ENCODE measurements at regions not wholly inside any gene's neighbourhood (a gene's known extent, or its start where the extent isn't known, plus 50 kb on each side); places are given as distances from the start of the nearest gene placed in this dataset.

GRCh38 chr7:10040674-10041073, 933.0 kb upstream of the PHF14 start:
- DNase-seq: no peak
- TF ChIP-seq POLR2A (IDR thresholded peaks at IDR 0.05) (no peak), POLR2AphosphoS5 (IDR thresholded peaks at IDR 0.05) (no peak), EP300 (IDR thresholded peaks at IDR 0.05) (no peak)
- TF ChIP-seq, protein P1, sequence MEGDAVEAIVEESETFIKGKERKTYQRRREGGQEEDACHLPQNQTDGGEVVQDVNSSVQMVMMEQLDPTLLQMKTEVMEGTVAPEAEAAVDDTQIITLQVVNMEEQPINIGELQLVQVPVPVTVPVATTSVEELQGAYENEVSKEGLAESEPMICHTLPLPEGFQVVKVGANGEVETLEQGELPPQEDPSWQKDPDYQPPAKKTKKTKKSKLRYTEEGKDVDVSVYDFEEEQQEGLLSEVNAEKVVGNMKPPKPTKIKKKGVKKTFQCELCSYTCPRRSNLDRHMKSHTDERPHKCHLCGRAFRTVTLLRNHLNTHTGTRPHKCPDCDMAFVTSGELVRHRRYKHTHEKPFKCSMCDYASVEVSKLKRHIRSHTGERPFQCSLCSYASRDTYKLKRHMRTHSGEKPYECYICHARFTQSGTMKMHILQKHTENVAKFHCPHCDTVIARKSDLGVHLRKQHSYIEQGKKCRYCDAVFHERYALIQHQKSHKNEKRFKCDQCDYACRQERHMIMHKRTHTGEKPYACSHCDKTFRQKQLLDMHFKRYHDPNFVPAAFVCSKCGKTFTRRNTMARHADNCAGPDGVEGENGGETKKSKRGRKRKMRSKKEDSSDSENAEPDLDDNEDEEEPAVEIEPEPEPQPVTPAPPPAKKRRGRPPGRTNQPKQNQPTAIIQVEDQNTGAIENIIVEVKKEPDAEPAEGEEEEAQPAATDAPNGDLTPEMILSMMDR (IDR thresholded peaks at IDR 0.05): no peak
- Histone ChIP-seq H3K9me3 (no peaks in the 10 kb centered on the region), H3K27me3 (no peaks in the 10 kb centered on the region), H3K4me3 (no peak overlapping the region), H3K4me1 (no peaks in the 10 kb centered on the region), H3K27ac (no peak overlapping the region), H3K36me3 (no peaks in the 10 kb centered on the region)
- intact Hi-C loops (cut with DNase I): no loop called here
- 75 to 88% methylated on average over 3 of the region's 3 CpGs for WGBS, 2 donors

DNA sequence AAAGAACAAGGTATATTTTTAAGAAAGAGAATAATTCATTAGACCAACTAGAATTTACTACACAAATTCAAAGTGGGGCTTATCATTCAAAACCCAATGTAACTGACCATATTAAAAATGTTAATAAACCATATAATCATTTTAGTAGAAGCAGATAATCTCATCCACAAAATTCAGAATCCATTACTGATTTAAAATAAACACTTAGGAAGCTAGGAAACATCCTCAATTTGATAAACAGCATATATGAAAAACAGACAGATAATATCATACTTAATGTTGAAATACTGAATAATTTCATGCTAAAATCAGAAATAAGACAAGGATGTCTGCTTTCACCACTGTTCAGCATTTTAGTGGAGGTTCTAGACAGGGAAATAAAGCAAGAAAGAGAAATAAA, 902.8 kb upstream of the PHF14 start:
- H3K4me1 ChIP-seq: no peaks in the 10 kb centered on the region
- no peak overlapping the region for H3K27ac ChIP-seq
- no peak overlapping the region for H3K4me3 ChIP-seq
- TF ChIP-seq, protein P1 (IDR thresholded peaks at IDR 0.05): no peak
- TF ChIP-seq POLR2A (IDR thresholded peaks at IDR 0.05): no peak
- no peak for TF ChIP-seq EP300 (IDR thresholded peaks at IDR 0.05)
- no peak for TF ChIP-seq POLR2AphosphoS5 (IDR thresholded peaks at IDR 0.05)
- no peaks in the 10 kb centered on the region for H3K9me3 ChIP-seq
- intact Hi-C loops (cut with DNase I): no loop called here
- H3K36me3 ChIP-seq: no peaks in the 10 kb centered on the region
- no peaks in the 10 kb centered on the region for H3K27me3 ChIP-seq
- DNase-seq: no peak

GRCh38 chr7:10075866-10076265, 897.8 kb upstream of the PHF14 start:
- 82 to 91% methylated on average over 3 of the region's 3 CpGs for WGBS, 2 donors
- intact Hi-C loops (cut with DNase I): no loop called here
- TF ChIP-seq POLR2AphosphoS5 (IDR thresholded peaks at IDR 0.05) (no peak), POLR2A (IDR thresholded peaks at IDR 0.05) (no peak), EP300 (IDR thresholded peaks at IDR 0.05) (no peak)
- TF ChIP-seq, protein P1 (IDR thresholded peaks at IDR 0.05): no peak
- Histone ChIP-seq H3K4me1 (no peaks in the 10 kb centered on the region), H3K27ac (no peak overlapping the region), H3K36me3 (no peaks in the 10 kb centered on the region), H3K27me3 (no peaks in the 10 kb centered on the region), H3K4me3 (no peak overlapping the region), H3K9me3 (no peaks in the 10 kb centered on the region)
- no peak for DNase-seq

- Histone ChIP-seq H3K4me3 (no peak overlapping the region), H3K4me1 (no peaks in the 10 kb centered on the region), H3K9me3 (no peaks in the 10 kb centered on the region), H3K27me3 (no peaks in the 10 kb centered on the region), H3K36me3 (no peaks in the 10 kb centered on the region), H3K27ac (no peak overlapping the region)
- no peak for TF ChIP-seq EP300 (IDR thresholded peaks at IDR 0.05)
- no peak for TF ChIP-seq POLR2A (IDR thresholded peaks at IDR 0.05)
- no peak for TF ChIP-seq POLR2AphosphoS5 (IDR thresholded peaks at IDR 0.05)
- TF ChIP-seq, protein P1 (IDR thresholded peaks at IDR 0.05): no peak
- DNase-seq: no peak
- 61 to 64% methylated on average over 4 of the region's 4 CpGs for WGBS, 2 donors
- intact Hi-C loops (cut with DNase I): no loop called here
Measured at GRCh38 chr7:10076660-10077300, 896.9 kb upstream of the PHF14 start.

DNA sequence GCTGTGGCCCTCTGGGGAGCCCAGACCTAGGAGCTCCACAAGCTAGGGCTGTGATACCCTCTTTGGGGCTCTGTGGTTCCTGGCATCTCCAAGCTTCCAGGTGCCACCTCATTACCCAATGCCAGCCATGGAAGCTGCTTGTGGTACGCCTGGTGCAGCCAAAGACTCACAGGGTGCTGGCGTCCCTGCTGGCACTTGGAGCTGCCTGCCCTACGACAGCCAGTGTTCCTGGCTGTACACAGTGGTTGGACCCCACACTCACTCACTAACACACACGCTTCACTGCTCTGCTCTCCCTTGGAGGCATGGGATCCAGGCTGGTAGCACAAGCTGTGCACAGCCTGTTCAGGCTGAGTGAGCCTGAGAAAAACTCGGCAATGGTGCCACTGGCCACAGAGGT, 894.1 kb upstream of the PHF14 start:
- Histone ChIP-seq H3K9me3 (no peaks in the 10 kb centered on the region), H3K4me3 (no peak overlapping the region), H3K27ac (no peak overlapping the region), H3K27me3 (no peaks in the 10 kb centered on the region), H3K36me3 (no peaks in the 10 kb centered on the region), H3K4me1 (no peaks in the 10 kb centered on the region)
- 92 to 93% methylated on average over 5 of the region's 5 CpGs for WGBS, 2 donors
- intact Hi-C loops (cut with DNase I): no loop called here
- no peak for DNase-seq
- no peak for TF ChIP-seq POLR2AphosphoS5 (IDR thresholded peaks at IDR 0.05)
- TF ChIP-seq POLR2A (IDR thresholded peaks at IDR 0.05): no peak
- TF ChIP-seq EP300 (IDR thresholded peaks at IDR 0.05): no peak
- TF ChIP-seq, protein P1 (IDR thresholded peaks at IDR 0.05): no peak

All from sigmoid colon (tissue), 6 donors.